Epithelial cell of esophagus (primary cell): ENCODE measurements at regions not wholly inside any gene's neighbourhood (a gene's known extent, or its start where the extent isn't known, plus 50 kb on each side); places are given as distances from the start of the nearest gene placed in this dataset.
"Not testable (repeated sequence)": the region's sequence is repeated elsewhere in the genome, so short reads cannot be mapped to it uniquely, and the experiment has no call there.

Experiments used
- DNase-seq: peaks from one replicate; pipeline ENCODE4 v3.0.0; 2010; ENCODE audit warnings: low read depth
- H3K4me3 ChIP-seq: 2 replicates; pipeline ENCODE4 v1.5.1; 2011; ENCODE audit warnings: mild to moderate bottlenecking, low read length, control low read depth
- TF ChIP-seq, protein P1 (sequence below): IDR thresholded peaks from 2 replicates; pipeline ENCODE4 v1.5.1; 2011; ENCODE audit warnings: low read depth, mild to moderate bottlenecking, low read length, control low read depth, inconsistent platforms; ENCODE audit not compliant: insufficient read depth; ENCODE audit errors: missing control alignments

DNA sequence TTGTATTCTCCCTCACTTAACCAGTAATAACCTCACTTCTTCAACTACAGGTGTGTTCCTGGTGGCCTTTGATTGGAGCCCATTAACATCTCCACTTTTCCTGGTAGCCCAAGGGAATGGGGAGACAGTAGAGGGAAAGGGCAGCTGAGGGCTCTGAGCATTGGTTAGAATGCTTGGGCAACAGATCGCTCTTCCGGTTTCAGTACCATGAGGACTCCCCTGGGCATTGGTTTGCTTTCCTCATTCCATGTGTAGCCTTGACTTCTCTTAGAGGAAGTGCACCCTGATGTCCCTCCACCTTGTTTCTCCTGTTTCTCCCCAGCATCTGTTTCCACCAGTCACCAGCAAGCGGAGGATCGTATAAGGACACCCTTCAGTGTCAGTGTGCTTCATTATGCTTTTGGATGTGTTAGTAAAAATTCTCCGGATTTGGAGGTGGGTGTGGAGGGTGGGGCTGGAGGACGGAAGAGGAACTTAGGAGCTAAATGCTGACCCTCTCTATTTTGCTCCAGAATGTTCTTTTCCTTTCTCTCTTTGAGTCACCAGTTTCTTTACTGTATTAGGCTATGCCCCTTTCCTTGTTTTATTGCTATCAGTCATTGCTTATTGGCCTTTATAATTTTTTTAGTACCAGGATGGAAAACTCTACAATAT lies 50.6 kb upstream of the ZNG1B start:
- not testable (repeated sequence) for H3K4me3 ChIP-seq, DNase-seq

DNA sequence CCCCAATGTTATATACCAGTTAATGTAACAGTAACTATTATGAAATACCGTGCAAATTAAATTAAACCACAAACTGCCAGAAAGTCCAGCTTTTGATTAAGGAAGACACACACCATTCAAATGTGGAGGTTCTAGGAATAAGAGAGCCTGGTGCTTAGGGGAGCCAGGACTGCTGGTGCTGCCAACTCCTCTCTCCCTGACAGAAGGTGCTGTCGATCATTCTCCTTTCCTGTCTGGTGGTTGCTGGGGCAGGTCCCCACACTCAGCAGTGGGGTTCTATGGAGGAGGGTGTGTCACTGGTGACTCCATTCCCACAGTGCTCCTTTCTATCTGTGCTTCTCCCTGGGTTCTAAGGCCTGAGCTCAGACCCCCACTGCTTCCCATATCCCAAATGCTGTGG lies 57.9 kb upstream of the ZNG1B start:
- not testable (repeated sequence) for H3K4me3 ChIP-seq, DNase-seq

DNA sequence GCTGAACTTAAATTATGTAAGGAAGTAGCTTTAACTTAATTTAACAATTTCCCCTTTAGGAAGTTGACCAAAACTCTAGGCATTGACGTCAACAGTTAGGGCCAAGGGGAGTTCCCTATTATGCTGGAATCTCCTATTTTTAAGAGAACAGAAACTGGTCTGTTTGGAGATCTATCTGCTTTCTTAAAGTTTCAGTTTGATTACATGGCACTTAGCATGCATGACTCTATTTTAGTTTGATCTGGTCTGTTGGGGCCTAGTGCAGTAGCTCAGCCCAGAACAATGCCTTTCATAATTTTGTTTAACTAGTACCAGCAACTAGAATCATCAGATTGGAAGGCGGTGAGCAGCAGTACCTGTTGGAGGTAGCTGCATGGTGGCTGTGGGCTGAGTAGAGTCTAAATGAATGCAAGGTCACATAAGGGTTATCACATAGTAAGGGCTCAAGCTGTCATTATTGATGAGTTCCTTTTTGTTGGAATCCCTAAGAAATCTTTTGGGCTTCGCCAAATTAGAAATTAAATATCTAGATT lies 60.5 kb upstream of the ZNG1B start:
- TF ChIP-seq, protein P1, sequence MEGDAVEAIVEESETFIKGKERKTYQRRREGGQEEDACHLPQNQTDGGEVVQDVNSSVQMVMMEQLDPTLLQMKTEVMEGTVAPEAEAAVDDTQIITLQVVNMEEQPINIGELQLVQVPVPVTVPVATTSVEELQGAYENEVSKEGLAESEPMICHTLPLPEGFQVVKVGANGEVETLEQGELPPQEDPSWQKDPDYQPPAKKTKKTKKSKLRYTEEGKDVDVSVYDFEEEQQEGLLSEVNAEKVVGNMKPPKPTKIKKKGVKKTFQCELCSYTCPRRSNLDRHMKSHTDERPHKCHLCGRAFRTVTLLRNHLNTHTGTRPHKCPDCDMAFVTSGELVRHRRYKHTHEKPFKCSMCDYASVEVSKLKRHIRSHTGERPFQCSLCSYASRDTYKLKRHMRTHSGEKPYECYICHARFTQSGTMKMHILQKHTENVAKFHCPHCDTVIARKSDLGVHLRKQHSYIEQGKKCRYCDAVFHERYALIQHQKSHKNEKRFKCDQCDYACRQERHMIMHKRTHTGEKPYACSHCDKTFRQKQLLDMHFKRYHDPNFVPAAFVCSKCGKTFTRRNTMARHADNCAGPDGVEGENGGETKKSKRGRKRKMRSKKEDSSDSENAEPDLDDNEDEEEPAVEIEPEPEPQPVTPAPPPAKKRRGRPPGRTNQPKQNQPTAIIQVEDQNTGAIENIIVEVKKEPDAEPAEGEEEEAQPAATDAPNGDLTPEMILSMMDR = no peak
- DNase-seq = no peak
- no peak overlapping the region for H3K4me3 ChIP-seq

DNA sequence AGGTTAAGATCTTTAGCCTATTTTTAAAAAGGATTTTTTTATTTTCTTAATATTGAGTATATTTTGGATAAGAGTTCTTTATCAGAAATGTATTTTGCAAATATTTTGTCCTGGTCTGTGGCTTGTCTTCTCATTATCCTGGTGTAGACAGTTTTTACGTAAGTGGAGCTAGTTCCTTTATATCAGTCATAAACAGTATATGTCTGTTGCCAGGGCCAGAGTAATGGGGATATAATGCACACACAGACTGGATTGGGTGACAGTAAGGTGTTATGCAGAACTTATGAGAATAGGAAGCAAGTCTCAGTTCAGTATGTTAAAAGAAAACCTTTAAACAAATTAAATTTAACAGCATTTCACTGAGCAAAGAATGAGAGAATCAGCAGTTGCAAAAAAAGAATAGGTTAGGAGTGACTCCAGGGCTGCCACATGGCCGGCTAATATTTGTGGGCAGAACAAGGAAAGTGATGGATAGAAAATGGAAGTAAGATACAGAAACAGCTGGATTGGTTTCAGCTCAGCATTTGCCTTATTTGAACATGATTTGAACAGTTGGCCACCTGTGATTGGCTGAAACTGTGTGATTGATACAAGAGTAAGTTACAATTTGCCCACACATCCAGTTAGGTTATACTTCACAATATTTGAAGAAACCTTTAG lies 61.1 kb upstream of the ZNG1B start:
- TF ChIP-seq, protein P1 = no peak
- H3K4me3 ChIP-seq = no peak overlapping the region
- no peak for DNase-seq

DNA sequence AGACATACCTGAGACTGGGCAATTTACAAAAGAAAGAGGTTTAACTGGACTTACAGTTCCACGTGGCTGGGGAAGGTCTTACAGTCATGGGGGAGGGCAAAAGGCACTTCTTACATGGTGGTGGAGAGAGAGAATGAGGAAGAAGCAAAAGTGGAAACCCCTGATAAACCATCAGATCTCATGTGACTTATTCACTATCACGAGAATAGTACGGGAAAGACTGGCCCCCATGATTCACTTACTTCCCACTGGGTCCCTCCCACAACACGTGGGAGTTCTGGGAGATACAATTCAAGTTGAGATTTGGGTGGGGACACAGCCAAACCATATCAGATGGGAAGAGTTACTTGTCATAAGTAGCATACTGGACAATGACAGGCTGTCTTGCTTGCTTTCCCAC lies 62.6 kb upstream of the ZNG1B start:
- H3K4me3 ChIP-seq, DNase-seq: not testable (repeated sequence)

DNA sequence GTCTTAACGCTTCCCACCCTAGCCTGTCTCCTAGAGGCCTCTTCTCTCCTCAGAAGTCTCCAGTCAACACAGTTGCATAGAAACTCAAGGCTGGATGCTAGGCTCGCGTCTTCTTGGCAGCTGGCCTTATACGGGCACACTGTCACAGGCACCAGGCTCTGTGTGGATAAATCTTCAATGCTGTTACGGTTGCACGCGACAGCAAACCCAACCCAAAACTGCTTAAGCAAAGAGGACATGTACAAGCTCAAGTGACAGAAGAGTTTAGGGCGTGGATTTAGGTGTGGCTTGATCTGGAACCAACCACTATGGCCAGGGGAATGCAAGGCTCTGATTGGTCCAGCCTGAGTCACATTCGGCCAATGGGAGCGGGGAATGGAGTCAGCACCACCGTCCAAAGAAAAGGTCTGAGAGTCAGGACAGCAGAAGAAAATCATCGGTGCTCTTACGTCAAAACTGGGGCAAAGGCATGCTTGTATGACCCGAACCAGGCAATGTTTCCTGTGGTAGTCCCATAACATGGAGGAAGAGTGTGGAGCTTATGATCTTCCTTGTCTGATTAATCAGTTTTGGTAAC lies 65.1 kb upstream of the ZNG1B start:
- H3K4me3 ChIP-seq, DNase-seq: not testable (repeated sequence)

DNA sequence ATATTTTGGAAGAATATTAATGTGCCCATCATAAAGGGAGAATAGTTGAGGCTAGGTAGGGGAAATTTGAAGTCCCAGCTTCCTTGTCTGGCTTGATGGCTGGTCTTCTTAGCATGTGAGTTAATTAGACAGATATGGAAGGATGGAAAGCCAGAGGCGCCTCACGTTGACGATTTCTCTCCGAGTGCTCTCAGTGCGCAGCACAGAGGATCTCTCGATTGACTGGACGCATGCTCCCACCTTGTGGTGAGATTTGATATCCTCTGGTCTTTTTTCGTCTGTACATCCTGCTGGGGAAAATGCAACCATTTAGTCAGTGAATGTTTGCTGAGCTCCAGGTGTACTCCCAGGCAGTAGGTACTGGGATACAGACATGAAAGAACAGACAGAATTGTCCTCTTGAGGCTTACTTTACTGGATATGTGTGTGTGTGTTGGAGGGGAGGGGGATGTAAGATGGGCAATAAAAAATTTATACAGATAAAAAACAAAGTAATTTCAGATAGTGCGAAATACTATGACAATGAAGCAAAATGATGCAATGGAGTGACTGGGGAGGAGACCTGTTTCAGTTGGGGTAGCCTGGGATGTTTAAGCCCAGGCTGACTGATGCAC lies 66.9 kb upstream of the ZNG1B start:
- TF ChIP-seq, protein P1 = peak; percentile 70
- H3K4me3 ChIP-seq = no peak overlapping the region
- peak; percentile 79 for DNase-seq

DNA sequence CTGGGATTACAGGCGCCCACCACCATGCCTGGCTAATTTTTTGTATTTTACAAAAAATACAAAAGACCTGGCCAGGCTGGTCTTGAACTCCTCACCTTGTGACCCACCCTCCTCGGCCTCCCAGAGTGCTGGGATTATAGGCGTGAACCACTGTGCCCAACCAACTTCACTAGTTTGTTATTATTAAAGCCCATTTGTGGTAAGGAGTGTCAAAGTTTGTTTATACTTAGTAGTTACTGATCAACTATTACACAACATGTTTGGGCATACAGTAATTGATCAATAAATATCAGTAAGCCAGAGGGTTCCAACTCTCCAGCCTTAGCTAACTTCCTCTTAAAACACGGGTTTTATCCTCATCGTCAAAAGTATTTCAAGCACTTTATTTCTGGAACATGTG lies 67.5 kb upstream of the ZNG1B start:
- DNase-seq = no peak
- no peak overlapping the region for H3K4me3 ChIP-seq
- TF ChIP-seq, protein P1 = no peak

DNA sequence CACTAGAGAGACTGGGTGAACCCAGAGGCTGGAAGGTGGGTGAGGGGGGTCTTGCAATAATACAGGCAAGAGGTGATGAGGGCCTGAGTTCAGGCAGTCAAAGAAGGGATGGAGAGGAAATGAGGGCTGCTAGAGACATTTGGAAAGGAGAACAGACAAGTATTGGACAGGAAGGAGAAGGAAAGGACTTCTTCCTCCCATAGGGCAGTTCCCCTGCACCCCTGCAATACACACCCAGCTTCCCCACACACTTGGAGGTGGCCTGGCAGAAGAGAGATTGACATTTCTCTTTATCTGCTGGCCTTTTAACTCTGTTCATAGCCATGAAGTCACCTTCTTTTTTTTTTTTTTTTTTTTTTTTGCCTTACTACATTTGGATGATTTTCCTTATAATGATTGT lies 68.9 kb upstream of the ZNG1B start:
- not testable (repeated sequence) for DNase-seq, H3K4me3 ChIP-seq

DNA sequence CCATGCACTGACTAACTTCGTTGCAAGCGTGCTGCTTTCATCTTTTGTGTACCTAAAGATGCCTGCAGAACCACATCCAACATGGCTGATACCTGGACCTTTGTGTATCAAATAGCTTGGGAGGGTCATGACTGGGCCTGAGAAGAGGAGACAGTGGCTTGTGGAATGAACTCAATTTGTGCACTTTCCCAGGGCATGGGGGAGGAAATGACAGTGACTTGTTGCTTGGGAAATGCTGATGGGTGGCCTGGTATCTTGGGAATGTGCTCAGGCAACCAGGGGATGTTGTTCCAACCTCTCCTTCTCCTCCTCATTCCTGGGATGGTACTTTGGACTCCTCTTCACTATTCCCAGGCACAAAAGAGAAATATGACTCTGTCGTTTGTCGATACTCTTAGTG lies 70.7 kb upstream of the ZNG1B start:
- not testable (repeated sequence) for H3K4me3 ChIP-seq, DNase-seq

DNA sequence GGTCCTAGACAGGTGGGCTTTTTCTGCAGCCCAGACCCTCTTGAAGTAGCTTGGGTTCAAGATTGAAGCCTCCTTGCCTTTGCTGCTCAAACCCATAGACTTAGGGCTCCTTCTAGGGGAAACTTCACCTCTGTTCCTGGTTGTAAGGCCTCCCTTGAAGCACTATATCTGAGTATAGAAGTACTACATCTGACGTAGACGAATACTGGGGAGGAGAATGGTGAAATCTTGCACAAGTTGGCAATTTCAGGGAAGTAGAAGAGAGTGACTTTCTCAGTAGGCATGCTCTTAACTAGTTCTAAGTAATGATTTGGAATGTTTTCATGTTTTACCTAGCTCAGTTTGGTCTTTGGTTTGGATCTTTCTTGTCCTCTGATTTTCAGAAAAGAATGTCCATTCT lies 71.7 kb upstream of the ZNG1B start:
- not testable (repeated sequence) for H3K4me3 ChIP-seq, DNase-seq

DNA sequence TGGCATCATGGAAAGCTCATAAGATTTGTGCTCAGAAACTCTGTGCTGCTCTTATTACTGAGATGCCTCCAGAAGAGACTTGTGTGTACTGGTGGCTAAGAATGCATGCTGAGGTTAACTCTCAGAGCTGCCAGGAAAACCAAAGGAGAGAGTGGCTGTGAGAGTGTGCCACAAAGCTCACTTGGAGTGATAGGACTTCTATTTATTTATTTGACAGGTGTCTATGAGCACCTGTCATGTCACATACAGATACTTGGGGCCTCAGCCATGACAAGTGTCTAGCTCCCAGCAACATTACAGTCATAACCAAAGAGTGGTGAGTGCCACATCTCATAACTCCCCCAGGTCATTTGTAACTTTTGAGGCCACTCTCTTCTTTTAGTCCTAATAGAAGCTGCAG lies 72.2 kb upstream of the ZNG1B start:
- DNase-seq = not testable (repeated sequence)

More for the DNA sequence above, 72.2 kb upstream of the ZNG1B start:
- not testable (repeated sequence) for H3K4me3 ChIP-seq
